ENCODE measurements at regions not wholly inside any gene's neighbourhood (a gene's known extent, or its start where the extent isn't known, plus 50 kb on each side); places are given as distances from the start of the nearest gene placed in this dataset.

GRCh38 chr2:236501026-236501425, 68.6 kb upstream of the ACKR3 start:
- TF ChIP-seq, protein P1, sequence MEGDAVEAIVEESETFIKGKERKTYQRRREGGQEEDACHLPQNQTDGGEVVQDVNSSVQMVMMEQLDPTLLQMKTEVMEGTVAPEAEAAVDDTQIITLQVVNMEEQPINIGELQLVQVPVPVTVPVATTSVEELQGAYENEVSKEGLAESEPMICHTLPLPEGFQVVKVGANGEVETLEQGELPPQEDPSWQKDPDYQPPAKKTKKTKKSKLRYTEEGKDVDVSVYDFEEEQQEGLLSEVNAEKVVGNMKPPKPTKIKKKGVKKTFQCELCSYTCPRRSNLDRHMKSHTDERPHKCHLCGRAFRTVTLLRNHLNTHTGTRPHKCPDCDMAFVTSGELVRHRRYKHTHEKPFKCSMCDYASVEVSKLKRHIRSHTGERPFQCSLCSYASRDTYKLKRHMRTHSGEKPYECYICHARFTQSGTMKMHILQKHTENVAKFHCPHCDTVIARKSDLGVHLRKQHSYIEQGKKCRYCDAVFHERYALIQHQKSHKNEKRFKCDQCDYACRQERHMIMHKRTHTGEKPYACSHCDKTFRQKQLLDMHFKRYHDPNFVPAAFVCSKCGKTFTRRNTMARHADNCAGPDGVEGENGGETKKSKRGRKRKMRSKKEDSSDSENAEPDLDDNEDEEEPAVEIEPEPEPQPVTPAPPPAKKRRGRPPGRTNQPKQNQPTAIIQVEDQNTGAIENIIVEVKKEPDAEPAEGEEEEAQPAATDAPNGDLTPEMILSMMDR (IDR thresholded peaks at IDR 0.05), result no peak
- no peak for TF ChIP-seq POLR2AphosphoS5 (IDR thresholded peaks at IDR 0.05)

Measured in breast epithelium (tissue), 3 donors.